SKM-1 (cell line): ENCODE measurements at regions not wholly inside any gene's neighbourhood (a gene's known extent, or its start where the extent isn't known, plus 50 kb on each side); places are given as distances from the start of the nearest gene placed in this dataset.
A peak's percentile ranks its signal among the peaks of the same experiment; 100 is the strongest.

ENCODE experiments used
- DNase-seq: peaks from one replicate; lab custom pipeline; 2025; ENCODE audit not compliant: unreplicated experiment; lab: John Stamatoyannopoulos, UW

DNA sequence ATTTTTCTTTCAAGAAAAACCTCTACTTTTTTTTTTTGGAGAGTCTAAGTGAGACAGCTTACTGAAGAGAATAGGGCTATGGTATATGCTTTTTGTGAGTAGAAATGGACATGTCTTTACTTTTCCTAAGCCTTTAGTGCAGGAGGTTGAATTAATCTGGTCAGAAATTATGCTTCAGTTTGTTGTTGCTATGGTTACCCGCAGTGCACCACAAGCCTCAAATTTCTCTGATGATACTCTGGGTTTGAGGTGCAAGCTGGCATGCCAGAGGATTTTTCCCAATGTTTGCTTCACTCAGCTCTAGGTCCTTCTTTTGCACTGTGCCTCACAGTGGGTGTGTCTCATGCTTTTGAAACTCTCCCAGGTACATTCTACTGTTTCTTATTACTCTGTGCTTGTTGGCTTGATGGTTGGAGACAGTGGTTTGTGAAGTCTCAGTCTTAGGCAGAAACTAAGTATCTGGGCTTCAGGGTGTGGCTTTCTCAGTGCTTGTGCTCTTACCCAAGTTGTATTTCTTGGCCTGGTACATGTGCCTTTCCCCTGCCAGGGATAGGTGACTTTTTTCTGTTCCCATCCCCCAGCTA, 278.3 kb downstream of the RBM43 start:
- DNase-seq = no peak

DNA sequence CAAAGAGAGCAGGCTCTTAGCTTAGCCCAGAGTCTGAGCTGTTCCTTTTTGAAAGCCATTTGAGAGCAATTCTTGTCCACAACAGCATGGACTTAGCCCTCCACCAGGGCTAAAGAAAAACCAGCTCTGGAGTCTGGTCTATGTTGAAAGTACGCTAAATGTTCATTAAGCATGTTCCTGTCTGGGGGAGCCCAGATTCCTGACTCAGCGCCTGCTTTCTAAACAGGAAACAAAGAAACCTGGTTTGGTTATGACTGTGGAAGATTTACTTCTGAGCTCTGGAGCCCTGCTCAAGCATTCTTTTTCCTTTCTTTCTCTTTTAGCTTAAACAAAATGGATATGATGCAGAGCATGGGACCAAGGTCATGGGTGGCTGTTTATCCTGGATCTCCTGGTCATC, 279.8 kb downstream of the RBM43 start:
- DNase-seq = no peak

DNA sequence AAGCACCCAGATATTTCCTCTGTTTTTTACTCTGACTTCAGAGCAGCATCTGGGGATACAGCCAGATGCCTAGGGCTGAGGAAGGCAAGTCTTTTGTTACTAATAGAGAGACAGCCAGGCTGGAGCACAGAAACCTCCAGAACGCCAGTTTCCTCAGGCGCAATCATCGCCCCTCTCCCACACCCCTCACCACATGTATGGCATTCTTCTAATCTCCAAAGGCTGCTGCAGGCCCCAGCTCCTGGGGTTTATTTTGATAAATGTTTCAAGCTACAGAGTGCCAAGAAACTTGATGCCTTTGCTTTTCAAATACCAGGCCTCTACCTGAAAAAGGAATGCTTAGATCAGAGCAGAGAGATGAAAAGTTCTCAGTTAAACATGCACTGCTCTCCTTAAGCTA, 283.6 kb downstream of the RBM43 start:
- DNase-seq = no peak

DNA sequence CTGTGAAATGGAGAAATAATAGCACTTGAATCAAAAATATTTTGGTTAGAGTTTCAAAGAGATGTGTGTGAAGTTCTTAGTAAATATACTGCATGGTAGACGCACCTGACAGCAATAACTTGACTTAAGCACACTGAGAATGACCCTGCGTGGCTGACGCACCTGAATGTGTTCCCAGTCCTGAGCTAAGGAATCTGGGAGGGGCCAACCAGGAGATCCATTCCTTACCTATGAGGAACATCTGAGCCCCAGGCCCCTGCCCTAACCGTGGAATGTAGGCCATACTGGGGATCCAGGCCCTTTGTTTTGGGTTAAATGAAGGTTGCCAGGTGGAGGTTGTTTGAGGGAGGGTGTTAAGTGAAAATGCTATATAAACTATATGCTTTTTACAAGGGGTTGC, 284.4 kb downstream of the RBM43 start:
- DNase-seq = no peak

DNA sequence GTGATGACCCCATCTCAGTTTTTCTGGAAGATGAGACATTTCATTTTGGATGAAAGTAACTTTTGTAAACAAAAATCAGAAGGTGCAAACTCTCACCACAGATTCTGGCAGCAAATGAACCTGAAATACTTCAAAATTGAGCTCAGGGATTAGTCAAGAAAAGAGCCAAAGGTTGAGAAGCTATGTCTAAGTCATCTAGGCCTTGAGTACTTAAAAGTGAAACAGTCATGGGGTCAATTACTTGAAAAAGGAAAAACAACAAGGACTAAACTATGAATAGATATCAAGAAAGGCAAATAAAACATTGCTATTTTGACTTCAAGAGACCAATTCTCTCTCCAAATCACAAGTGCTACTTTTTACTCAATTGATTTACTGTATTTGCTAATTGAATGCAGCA, 285.1 kb downstream of the RBM43 start:
- no peak for DNase-seq

DNA sequence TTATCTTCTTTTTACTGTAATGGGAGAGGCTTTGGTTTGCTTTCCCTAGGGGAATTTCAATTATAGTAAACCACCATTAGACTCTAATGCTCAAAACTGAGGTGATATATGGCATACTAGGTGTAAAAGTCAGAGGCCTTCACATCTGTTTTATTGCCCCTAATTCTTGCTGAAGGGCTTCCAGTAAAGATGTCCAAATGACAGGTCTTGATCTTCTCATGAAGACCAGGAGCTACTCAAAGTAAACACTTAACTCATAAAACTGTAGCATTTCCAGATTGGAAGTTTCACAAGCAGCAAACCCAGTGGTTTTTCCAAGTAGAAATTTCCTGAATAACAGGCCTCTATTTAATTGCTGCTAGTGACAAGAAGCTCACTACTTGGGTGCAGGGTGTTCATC, 286.8 kb downstream of the RBM43 start:
- DNase-seq = no peak

DNA sequence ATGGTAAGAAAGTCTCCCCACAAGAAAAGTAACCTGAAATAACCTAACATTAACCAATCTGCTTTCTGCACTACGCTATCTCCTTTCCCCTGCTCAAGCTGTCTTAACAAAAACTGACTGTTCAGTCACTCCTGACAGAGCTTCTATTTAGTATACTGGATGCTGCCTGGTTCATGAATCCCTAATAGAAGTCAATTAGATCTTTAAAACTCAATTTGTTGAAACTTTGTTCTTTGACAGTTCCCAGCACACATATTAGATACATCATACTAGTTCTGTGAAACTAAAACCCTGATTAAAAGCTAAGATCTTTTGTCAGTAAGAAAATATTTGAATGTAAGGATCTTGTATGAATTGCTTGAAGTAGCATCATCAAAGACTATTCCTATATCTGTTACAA, 287.4 kb downstream of the RBM43 start:
- no peak for DNase-seq

DNA sequence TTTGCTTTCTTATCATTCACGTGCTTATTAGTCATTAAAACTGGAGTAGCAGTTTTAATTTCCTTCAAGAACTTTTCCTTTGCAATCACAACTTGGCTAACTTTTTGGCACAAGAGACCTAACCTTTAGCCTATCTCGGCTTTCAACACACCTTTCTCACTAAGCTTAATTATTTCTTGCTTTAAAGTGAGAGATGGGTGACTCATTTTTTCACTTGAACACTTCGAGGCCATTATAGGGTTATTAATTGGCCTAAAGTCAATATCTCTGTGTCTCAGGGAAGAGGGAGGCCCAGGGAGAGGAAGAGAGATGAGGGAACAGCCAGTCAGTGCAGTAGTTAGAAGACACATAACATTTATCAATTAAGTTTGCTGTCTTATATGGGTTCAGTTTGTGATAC, 289.8 kb downstream of the RBM43 start:
- DNase-seq = no peak

DNA sequence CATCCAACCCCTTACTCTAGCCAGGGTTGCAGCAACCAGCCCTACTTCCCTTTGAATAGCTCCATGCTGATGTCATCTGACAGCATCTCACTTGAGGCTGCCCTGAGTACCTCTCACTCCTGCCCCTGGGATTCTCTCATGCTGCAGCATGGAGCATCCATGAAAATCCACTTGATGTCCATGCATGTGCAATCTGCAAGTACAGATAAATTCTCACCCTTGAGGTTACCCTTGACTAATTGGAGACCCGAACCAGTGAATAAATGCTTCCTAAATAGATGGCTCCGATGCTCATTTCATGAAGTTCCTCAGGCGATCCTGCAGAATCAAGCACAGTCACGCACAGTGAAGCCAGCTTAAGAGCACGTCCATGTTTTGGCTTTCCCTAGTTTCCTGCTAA, 298.3 kb downstream of the RBM43 start:
- no peak for DNase-seq

DNA sequence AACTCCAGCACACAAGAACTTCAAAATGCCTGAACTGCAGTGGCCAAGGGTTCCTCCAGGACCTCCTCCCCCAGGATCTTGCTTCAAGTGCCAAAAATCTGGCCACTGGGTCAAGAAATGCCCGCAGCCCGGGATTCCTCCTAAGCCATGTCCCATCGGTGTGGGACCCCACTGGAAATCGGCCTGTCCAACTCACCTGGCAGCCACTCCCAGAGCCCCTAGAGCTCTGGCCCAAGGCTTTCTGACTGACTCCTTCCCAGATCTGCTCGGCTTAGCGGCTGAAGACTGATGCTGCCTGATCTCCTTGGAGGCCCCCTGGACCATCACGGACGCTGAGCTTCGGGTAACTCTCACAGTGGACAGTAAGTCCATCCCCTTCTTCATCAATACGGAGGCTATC, 306.4 kb downstream of the RBM43 start:
- DNase-seq = no peak

DNA sequence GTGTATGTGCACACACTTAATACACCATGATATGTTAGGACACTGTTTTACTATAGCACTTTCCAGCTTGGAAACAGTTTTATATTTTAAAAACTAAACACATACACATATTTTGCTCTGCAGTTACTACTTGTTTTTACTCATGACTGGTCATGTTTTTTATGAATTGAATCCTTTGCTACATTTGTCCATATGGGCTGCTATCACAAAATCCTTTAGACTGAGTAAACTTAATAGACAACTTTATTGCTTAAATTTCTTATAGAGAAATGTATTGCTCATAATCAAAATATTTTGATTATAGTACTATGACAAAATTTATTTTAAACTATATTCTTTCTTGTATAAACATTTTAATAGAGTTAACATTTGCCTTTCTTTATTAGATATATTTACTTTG, 314.8 kb downstream of the RBM43 start:
- no peak for DNase-seq

DNA sequence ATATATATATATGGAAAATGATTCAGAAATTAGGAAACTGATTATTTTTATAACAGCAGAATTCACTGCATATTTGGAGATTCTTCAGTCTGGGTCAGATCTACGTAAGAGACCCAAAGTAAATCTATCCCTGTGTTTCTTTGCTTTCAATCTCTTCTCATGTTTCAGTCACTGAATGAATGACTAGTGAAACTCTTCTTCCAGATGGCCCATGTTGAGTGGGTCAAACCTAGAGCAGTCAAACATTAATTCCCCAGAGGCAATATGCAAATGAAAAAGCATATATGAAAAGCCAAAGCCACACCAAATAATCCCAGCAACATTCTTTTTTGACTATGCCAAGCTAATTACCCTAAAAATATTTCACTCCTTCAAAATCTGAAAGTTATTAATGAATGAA, 317.3 kb downstream of the RBM43 start:
- DNase-seq = no peak

DNA sequence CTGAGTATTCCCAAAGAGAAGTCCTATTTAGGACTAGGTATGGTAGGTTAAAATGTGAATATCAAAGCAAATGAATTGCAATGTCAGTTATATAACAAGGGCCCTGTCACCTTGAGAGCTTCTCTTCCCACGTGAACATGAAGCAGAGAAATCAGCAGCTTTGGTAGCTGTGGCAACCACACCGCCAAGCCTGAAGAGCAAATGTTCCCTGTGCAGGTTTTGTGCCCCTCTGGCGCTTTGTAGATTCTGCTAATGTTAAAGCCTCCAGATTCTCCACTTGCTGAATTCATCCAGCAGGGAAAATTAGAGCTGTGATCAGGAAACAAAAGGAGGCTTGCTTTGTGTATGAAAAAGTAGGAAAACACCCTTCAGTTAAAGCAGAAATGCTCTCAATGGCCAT, 322.6 kb downstream of the RBM43 start:
- DNase-seq = no peak

DNA sequence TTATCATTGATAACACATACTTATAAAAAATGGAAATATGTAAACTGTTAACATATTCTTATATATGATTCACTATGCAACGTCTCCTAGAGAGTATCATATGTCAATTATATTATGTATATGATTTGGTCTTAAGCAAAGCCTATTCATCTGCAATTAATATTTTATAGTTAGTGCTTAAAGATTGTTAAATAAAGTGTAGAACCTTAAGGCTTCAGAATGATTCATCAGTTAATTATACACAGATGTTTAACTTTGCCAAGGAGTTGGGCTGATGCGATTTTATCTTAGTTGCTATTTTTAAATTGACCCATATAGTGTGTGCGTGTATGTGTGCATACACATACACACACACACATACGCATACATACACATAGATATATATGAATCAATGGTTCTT, 323.1 kb downstream of the RBM43 start:
- DNase-seq = no peak

DNA sequence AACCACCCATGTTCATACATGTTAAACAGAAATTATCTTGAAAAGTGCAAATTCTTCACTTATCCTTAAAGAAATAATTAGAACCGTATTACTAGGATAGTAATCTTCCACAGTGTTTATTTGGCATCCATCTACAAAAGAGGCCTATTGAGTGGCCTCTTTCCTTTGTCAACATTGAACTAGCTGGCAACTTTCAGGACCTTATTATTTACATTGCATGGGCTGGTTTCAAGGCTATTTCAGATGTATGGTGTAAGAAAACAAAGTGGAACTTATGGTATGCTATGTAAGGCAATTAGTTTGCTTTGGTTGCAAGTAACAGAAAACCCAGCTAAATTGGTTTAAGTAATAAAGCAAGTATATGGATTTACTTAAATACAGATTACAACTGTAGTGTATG, 324.6 kb downstream of the RBM43 start:
- DNase-seq = no peak

DNA sequence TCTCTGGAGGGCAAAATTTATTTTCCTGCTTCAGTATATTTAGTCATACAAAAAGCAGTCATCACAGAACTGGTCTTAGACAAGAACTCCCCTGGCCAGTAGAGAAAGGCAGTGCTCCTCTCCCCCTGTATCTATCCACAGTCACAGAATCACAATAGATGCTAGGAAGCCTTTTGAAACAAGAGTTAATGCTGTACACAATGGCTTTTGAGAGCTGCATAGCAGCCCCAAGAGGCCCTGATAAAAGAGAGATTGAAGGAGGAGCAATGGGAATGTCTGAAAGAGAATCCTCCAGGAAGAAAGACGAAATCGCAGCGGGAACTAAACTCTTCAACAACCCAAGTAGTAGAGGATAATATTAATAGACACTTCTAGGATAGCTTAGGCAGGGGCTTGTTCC, 330.2 kb downstream of the RBM43 start:
- DNase-seq = no peak

DNA sequence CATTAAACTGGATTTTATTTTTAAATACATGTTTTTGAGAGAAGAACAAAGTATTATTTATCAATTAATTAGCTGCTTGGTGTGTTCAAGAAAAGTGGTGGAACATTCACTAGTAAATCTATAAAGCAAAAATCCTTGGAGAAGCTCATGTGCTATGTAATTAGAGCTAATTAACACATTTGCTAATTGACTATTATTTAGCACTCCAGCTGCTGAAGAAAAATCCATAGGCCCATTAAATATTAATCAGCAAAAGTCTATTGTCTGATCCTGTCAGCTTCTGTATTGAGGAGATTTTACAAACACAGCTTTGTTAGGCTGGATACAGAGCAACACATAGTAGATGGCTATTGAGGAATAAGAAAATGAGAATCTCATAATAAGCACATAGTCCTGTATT, 336.1 kb downstream of the RBM43 start:
- DNase-seq = no peak

DNA sequence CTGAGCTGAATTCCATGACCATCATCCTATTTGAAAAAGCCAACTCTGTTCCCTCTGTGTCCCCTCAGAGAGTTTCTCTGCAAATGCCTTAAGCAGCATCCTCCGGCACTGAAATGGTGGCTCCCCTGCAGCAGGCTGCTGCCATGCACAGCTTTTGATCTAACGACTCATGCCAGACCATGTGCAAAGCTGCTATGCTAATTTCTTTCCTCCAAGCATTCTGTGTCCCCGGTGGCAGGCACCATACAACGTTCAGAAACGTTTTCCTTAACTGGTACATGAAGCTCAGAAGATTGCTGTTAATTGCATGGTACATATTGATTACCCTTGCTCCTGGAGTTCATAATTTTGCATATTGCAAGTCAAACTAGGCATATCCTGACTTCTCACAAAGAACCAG, 336.8 kb downstream of the RBM43 start:
- DNase-seq = no peak

DNA sequence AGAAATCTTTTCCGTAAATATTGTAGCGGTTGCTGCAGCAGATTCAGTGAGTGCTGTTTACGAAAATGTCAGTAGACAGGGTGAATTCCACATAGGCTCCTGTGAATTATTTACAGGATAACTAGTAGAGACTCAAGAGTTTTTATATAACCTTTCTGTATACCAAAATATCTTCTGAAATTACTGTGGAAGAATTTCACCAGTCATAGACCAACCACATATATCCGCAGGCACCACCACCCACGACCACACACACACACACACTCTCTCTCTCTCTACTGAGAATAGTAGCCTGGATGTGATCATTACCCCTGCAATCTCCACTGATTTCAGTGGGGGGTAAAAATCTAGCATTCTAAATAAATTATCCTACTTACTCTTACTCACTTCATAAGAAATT, 341.8 kb downstream of the RBM43 start:
- DNase-seq = no peak

DNA sequence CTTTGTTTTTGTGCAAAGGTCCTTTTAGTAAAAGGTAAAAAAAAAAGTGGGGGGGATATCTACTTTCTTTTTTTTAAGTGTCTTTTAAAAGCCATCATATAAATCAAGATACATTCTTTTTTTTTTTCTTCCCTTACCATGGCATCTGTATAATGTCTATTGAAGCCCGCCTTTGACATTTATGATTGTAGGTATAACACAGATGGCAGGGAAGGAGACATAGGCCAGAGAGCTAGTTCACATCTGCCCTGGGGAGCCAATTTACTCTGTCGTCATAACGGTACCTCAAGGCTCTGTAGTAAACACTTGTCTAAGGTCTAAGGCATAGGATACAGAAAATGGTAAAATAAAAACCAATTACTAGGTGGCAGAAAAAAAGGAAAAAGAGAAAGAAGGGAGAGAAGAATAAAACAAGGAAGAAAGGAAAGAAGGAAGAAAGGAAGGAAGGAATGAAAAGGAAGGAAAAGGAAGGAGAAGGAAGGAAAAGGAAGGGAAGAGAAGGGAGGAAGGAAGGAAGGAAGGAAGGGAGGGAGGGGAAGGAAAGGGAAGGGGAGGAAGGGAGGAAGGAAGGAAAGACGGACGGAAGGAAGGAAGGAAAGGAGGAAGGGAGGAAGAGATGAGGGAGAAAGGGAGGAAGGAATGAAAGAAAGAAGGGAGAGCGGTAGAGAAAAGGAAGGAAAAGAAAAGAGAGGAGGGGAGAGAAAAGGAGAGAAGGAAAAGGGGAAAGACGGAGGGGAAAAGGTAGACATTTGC, 343.5 kb downstream of the RBM43 start:
- DNase-seq = no peak

DNA sequence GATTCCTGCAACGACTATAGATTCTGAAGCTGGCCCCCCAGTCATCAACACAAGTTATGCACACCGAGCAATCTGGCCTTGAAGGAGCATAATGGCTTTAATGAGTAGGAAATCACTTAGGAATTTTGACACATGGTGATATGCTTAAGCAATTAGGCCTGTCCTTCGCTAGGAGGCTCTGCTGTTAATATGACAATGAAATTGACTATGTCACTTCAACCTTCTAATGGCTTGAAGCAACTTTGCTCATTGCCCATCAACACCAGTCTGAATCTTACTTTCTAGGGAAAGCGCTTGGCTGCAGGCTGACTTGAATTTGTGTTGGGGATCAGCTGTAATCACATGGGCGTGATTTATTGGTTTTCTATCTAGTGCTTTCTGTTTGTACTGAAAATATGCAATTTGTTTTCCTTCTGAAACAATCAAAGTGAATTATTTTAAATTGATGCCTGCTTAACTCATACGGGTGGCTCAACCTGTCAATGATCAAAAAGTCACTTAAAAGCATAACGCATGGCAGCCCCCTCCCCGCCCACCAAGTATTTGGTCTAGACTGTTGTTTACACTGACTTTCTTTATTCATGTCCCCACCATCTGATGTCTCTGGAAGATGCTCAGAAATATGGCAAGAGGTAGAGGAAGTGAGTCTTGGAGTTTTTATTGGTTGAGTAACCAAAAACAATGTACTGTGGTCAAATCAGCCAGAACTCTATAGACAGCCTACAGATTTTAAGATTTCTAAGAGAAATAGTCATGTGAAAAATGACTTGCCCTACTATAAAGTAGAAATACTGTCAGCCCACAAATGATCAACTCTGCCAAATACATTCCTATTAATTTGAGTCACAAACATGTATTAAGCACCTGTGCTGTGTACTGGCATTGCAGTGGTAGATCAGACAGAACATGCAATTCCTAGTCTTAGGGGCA, 344.9 kb downstream of the RBM43 start:
- no peak for DNase-seq

DNA sequence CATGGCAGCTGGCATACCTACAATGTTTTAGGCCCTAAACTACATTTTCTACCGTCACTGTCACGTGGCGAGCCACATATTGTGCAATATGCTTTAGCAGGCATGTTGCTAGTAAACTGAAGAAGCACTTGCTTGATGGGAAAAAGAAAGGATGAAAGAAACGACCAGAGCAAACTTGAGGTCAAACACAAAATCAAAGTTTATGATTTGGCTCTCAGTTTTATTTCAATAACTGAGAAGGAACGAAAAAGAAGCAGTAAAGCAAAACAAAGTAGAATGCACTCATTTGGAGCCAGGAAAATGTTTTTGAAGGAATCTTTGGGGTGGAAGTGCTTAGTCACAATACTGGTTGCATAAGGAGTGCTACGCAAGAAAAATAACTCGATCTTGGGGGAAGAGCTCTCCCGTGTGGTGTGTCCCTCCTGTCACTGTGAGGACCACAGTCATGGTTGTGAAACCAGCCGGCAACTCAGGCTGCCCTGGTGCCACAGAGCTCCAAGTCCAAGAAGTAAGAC, 349.8 kb downstream of the RBM43 start:
- peak; percentile 81 for DNase-seq
